OCI-M2 (cell line): ENCODE measurements at regions not wholly inside any gene's neighbourhood (a gene's known extent, or its start where the extent isn't known, plus 50 kb on each side); places are given as distances from the start of the nearest gene placed in this dataset.

ENCODE experiments used
- DNase-seq: peaks from one replicate; lab custom pipeline; 2025; ENCODE audit not compliant: unreplicated experiment; lab: John Stamatoyannopoulos, UW

- DNase-seq: no peak
These were observed 55.1 kb downstream of the KIF4B start for GRCh38 chr5:155068616-155069100.

- no peak for DNase-seq
These were observed 56.4 kb downstream of the KIF4B start for GRCh38 chr5:155069961-155070360.

GRCh38 chr5:155070781-155071180, 57.2 kb downstream of the KIF4B start:
- no peak for DNase-seq

- DNase-seq: no peak
These were observed 62.8 kb downstream of the KIF4B start for GRCh38 chr5:155076379-155076778.

GRCh38 chr5:155079698-155080097, 66.1 kb downstream of the KIF4B start:
- DNase-seq: no peak

GRCh38 chr5:155080721-155081120, 67.2 kb downstream of the KIF4B start:
- DNase-seq: no peak

- DNase-seq: no peak
These were observed 68.1 kb downstream of the KIF4B start for GRCh38 chr5:155081618-155082017.

- no peak for DNase-seq
These were observed 68.8 kb downstream of the KIF4B start for GRCh38 chr5:155082401-155082800.

- no peak for DNase-seq
These were observed 71.9 kb downstream of the KIF4B start for GRCh38 chr5:155085282-155085989.

GRCh38 chr5:155087036-155087435, 73.5 kb downstream of the KIF4B start:
- DNase-seq: no peak

- no peak for DNase-seq
These were observed 75.3 kb downstream of the KIF4B start for GRCh38 chr5:155088811-155089210.

GRCh38 chr5:155089643-155090042, 76.1 kb downstream of the KIF4B start:
- no peak for DNase-seq

- DNase-seq: no peak
These were observed 77.6 kb downstream of the KIF4B start for GRCh38 chr5:155091063-155091648.

- DNase-seq: no peak
These were observed 78.5 kb downstream of the KIF4B start for GRCh38 chr5:155091768-155092717.

GRCh38 chr5:155094455-155094854, 80.9 kb downstream of the KIF4B start:
- DNase-seq: no peak

GRCh38 chr5:155097995-155098394, 84.4 kb downstream of the KIF4B start:
- no peak for DNase-seq

- DNase-seq: no peak
These were observed 84.9 kb downstream of the KIF4B start for GRCh38 chr5:155098433-155098832.

GRCh38 chr5:155101697-155102096, 88.1 kb downstream of the KIF4B start:
- no peak for DNase-seq

- no peak for DNase-seq
These were observed 89.6 kb downstream of the KIF4B start for GRCh38 chr5:155103146-155103545.

- no peak for DNase-seq
These were observed 90.9 kb downstream of the KIF4B start for GRCh38 chr5:155104441-155104840.

- DNase-seq: no peak
These were observed 92.7 kb downstream of the KIF4B start for GRCh38 chr5:155106221-155106620.

GRCh38 chr5:155113888-155114287, 100.3 kb downstream of the KIF4B start:
- no peak for DNase-seq
